GM19043 (cell line): ENCODE measurements at regions not wholly inside any gene's neighbourhood (a gene's known extent, or its start where the extent isn't known, plus 50 kb on each side); places are given as distances from the start of the nearest gene placed in this dataset.
"Not testable (repeated sequence)": the region's sequence is repeated elsewhere in the genome, so short reads cannot be mapped to it uniquely, and the experiment has no call there.

ENCODE experiments used
- ATAC-seq: cut with Tn5 transposase; IDR thresholded peaks from one replicate; pipeline ENCODE4 v1.9.1; 2021; ENCODE audit warnings: low read depth; ENCODE audit not compliant: unreplicated experiment

- ATAC-seq = peak; percentile 44
Observed at GRCh38 chr6:85360794-85361642, 88.9 kb upstream of the NT5E start.

- no peak for ATAC-seq
Observed at GRCh38 chr6:85357651-85358050, 92.2 kb upstream of the NT5E start.

- ATAC-seq = not testable (repeated sequence)
Observed at GRCh38 chr6:85356743-85357142, 93.1 kb upstream of the NT5E start.

- no peak for ATAC-seq
Observed at GRCh38 chr6:85355816-85356215, 94.1 kb upstream of the NT5E start.

- peak; percentile 75 for ATAC-seq
Observed at GRCh38 chr6:85354761-85355618, 94.9 kb upstream of the NT5E start.

GRCh38 chr6:85353012-85353411 is 96.9 kb upstream of the NT5E start:
- ATAC-seq = no peak

- ATAC-seq = no peak
Observed at GRCh38 chr6:85348643-85349042, 101.2 kb upstream of the NT5E start.

GRCh38 chr6:85347812-85348211 is 102.1 kb upstream of the NT5E start:
- no peak for ATAC-seq

- no peak for ATAC-seq
Observed at GRCh38 chr6:85346196-85346595, 103.7 kb upstream of the NT5E start.

- ATAC-seq = no peak
Observed at GRCh38 chr6:85344996-85345395, 104.9 kb upstream of the NT5E start.

- ATAC-seq = no peak
Observed at GRCh38 chr6:85343428-85343827, 106.5 kb upstream of the NT5E start.

GRCh38 chr6:85329196-85329595 is 120.7 kb upstream of the NT5E start:
- no peak for ATAC-seq

- not testable (repeated sequence) for ATAC-seq
Observed at GRCh38 chr6:85325811-85326210, 124.1 kb upstream of the NT5E start.

- peak; percentile 81 for ATAC-seq
Observed at GRCh38 chr6:85323435-85324040, 126.3 kb upstream of the NT5E start.

GRCh38 chr6:85322446-85323105 is 127.3 kb upstream of the NT5E start:
- no peak for ATAC-seq

GRCh38 chr6:85321906-85322305 is 128.0 kb upstream of the NT5E start:
- no peak for ATAC-seq

- no peak for ATAC-seq
Observed at GRCh38 chr6:85314586-85314985, 135.3 kb upstream of the NT5E start.

GRCh38 chr6:85300581-85300980 is 149.3 kb upstream of the NT5E start:
- no peak for ATAC-seq

GRCh38 chr6:85298553-85298952 is 151.3 kb upstream of the NT5E start:
- ATAC-seq = no peak

GRCh38 chr6:85291326-85291725 is 158.6 kb upstream of the NT5E start:
- no peak for ATAC-seq

- no peak for ATAC-seq
Observed at GRCh38 chr6:85287654-85288053, 162.2 kb upstream of the NT5E start.
